Brain pericyte (primary cell): ENCODE measurements at regions not wholly inside any gene's neighbourhood (a gene's known extent, or its start where the extent isn't known, plus 50 kb on each side); places are given as distances from the start of the nearest gene placed in this dataset.
"Not testable (repeated sequence)": the region's sequence is repeated elsewhere in the genome, so short reads cannot be mapped to it uniquely, and the experiment has no call there.

ENCODE experiments used
- DNase-seq: peaks from one replicate; pipeline ENCODE4 v3.0.0-alpha.2; 2012; ENCODE audit warnings: low read depth, low spot score

- no peak for DNase-seq
Measured at GRCh38 chr4:66300336-66300934, 630.1 kb upstream of the EPHA5 start.

- no peak for DNase-seq
Measured at GRCh38 chr4:66298569-66298968, 628.3 kb upstream of the EPHA5 start.

DNA sequence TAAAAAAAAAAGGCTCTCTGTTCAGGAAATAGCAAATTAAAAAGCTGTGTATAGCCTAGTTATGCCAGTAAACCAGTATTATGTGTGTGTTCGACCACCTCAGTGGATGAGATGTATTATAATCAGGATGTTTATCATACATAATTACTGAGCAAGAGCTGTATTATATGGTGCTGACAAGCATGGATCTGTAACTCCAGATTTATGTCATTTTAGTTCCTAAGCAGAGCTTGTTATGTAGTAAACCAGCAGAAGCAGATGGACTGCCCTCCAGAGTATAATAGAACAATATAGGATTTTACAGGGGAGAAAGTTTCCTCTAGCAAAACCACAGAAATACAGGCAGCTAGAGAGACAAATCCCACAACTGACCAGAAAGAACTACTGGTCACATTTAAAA, 627.4 kb upstream of the EPHA5 start:
- no peak for DNase-seq

GRCh38 chr4:66294638-66295037, 624.3 kb upstream of the EPHA5 start:
- DNase-seq, result no peak

DNA sequence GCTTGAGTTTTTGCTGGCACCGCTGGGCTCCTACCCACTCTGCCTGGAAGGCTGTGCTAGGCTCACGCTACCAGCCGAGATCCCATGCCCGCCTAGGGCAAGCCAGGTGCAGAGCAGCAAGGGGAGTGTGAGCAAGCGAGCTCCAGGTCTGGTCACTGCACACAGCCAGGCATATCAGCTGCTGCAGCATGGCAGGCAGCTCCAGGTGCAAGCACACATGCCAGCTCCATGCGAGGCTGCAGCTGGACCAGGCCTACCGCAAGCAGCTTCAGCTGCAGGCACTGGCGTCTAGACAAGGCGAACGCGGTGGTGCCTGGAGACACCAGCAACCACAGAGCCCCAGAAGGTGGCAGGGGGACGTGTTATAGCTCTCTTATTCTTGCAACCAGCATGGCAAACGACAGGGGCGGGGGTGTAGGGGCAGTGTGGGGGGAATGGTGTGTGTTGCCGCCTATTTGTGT, 614.7 kb upstream of the EPHA5 start:
- DNase-seq, result no peak

- DNase-seq, result no peak
Measured at GRCh38 chr4:66279084-66279483, 608.8 kb upstream of the EPHA5 start.

DNA sequence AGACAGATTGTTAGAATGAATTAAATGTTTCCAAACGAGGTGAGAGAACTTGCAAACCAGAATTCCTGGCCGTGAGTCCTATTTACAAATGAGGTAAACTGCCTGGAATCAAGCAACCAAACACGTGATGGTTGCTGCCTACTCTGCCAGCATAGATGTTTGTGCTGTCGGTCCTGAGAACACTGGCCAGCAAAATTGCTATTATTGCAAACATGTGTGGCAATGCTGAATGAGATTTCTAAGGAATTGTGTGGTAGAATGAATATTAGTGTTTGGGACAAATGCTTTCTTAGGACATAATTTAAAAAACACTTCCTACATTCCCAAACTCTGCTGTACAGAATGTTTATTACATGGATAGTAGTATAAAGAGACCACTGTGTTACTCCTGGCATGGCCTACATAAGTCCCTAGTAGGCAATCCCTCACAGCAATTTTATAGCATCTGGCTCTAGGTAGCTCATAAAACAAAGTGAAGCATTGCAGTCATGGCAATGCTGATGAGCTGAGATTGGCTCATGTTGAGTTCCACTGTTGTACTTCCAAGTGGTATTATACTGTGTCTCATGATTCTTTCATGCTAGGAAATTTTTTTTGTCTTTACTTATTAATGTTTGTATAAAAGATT, 605.2 kb upstream of the EPHA5 start:
- no peak for DNase-seq

DNA sequence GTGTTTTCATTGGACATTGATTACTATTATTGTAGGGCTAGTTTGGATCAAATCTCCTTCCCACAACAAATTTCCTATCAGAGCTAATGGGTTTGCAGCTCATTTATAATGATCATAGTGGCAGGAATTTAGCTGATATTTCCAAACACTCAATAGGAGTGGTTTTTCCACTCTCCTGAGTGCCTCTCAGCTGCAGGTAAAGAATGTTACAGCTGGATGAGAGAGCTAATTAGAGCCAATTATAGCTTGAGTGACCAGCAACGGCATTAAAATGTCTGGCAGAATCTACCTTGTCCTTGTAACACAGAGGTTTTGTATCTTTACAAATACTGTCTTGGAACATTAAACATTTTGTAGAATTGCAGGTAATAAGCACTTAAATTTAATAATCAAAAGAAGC, 602.8 kb upstream of the EPHA5 start:
- DNase-seq, result no peak

DNA sequence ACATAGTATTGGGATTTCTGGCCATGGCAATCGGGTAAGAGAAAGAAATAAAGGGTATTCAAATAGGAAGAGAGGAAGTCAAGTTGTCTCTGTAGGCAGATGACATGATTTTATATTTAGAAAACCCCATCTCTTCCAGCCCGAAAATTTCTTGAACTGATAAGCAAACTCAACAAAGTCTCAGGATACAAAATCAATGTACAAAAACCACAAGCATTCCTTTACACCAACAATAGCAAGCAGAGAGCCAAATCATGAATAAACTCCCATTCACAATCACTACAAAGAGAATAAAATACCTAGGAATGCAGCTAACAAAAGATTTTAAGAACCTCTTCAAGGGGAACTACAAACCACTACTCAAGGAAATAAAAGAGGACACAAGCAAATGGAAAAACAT, 600.1 kb upstream of the EPHA5 start:
- DNase-seq, result not testable (repeated sequence)

- not testable (repeated sequence) for DNase-seq
Measured at GRCh38 chr4:66266554-66266953, 596.3 kb upstream of the EPHA5 start.

DNA sequence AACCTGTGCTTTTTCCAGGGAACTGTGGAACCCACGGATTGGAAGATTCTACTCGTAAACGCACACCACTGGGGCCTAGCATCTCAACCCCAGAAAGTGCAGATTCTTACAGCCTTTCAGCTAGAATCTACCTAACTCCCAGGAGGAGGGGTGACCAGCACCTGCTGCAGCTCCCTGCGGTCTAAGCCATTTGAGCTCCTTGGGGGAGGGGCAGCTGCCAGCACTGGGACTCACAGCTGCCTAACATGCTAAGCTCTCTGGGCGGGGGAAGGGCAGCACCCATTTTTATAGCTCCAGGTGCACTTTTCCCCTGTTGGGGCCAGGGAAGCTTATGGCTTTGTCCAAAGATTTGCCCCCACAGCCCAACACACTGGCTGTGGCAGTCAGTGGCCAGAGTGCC, 595.7 kb upstream of the EPHA5 start:
- no peak for DNase-seq

DNA sequence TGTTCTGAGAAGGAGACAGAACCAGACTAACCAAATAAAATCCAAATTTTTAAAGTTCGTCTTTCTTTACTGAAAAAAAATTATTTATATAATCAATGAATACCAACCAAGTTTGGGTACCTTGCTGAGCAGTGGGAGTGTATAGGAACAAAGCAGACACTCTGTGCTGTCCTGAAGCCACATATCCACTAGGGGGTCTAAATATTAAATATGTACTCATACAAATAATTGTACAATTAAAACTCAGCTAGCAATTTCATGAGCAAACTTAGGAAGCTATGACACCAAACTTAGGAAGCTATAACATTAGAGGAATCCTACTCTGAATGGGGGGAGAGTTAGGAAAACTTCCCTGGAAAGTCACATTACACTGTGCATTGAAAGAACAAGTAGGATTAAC, 582.0 kb upstream of the EPHA5 start:
- DNase-seq, result no peak

- no peak for DNase-seq
Measured at GRCh38 chr4:66246643-66247042, 576.4 kb upstream of the EPHA5 start.

GRCh38 chr4:66235876-66236275, 565.6 kb upstream of the EPHA5 start:
- DNase-seq, result no peak

GRCh38 chr4:66229885-66230284, 559.6 kb upstream of the EPHA5 start:
- no peak for DNase-seq

- no peak for DNase-seq
Measured at GRCh38 chr4:66225539-66225938, 555.2 kb upstream of the EPHA5 start.

GRCh38 chr4:66223068-66223703, 552.9 kb upstream of the EPHA5 start:
- no peak for DNase-seq

DNA sequence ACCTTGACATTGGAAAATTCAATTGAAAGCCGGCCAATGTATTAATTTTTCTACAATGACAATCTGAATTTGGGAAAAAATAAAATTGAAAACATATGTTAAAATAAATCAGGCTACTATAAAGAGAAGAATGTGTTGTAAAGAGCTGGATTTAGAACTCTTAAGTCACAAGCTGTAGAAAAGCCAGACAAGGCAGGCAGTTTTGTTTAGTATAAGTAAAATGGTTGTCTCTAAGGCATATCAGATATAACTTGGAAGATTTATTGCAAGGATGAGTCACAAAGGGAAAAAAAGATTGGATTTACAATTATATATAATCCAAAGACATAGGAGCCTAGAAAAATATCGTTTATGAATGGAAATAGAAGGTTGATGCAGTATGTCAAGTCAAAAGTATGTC, 549.1 kb upstream of the EPHA5 start:
- no peak for DNase-seq

GRCh38 chr4:66216252-66216651, 546.0 kb upstream of the EPHA5 start:
- DNase-seq, result no peak

GRCh38 chr4:66212489-66212888, 542.2 kb upstream of the EPHA5 start:
- DNase-seq, result no peak

DNA sequence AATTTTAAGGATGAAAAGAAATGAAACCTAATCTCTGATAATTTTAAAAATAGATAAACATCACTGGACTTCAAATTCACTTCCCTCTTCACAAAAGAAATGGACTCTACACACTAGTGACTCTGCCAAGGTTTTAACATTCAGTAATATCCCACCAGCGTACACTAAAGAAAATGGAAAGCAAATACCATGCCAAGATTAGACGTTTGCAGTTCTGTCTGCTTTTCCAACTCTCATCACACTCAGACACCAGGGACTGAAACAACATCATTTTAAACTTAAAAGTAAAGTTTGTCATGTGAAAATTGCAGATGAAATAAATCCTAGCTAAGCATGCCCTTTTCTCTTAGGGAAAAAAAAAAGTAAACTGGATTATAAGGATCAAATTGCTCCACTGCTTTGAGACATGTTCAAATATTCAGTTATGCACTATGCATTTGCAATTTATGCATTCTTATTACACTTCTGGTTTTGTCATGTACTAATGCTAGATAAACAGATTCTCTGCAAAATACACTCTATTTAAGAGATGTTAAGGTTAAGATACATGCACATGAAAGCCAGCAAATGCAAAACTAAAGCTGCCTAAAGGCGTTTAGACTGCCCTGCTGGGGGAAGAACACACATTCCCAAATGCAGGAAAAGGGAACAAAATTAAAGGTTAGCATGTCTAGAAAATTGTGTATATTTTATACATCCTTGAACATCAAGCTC, 534.4 kb upstream of the EPHA5 start:
- no peak for DNase-seq

DNA sequence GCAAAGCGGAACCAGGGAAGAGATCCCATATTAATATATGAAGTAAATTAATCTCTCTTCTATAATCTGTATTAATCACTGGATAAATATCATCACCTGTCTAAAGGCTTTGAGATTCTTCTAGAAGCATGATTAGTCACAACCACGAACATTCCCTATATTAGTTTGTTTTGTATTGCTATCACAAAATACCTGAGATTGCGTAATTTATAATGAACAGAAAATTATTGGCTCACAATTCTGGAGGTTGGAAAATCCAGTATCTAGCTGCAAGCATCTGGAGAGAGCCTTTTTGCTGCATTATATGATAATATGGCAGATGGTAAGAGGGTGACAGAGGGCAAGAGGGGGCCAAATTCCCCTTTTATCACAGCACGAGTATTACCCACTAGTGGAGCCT, 532.6 kb upstream of the EPHA5 start:
- no peak for DNase-seq

DNA sequence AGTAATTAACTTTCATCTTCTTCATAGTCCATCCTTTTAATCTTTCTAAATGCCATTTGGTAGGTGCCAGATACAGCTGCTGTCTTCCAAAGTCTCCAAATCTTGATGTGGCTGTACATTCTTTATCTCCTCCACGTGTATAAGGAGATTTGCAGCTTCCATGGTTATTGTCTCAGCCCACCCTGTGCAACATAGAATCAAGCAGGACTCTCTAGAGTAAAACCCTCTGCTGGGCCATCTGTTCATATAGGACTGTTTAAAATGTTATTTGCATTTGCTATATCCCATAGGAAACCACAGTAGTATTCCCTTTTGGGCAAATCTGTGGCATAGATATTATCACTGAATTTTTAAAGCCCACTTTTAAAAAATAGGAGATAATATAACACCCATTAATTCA, 527.2 kb upstream of the EPHA5 start:
- no peak for DNase-seq
